ENCODE measurements at regions not wholly inside any gene's neighbourhood (a gene's known extent, or its start where the extent isn't known, plus 50 kb on each side); places are given as distances from the start of the nearest gene placed in this dataset.
"Not testable (repeated sequence)": the region's sequence is repeated elsewhere in the genome, so short reads cannot be mapped to it uniquely, and the experiment has no call there.

GRCh38 chr16:21487956-21488355 lies 111.4 kb upstream of the METTL9 start:
- not testable (repeated sequence) for DNase-seq (ENCODE audit: low spot score in 2 of 2); H3K4me3 ChIP-seq; H3K27ac ChIP-seq; H3K4me1 ChIP-seq; H3K36me3 ChIP-seq; H3K9me3 ChIP-seq; H3K27me3 ChIP-seq
- WGBS, 2 donors, result 72 to 89% methylated on average over 3 to 4 of the region's 4 CpGs

GRCh38 chr16:21499046-21499445 lies 100.3 kb upstream of the METTL9 start:
- H3K27me3 ChIP-seq; H3K4me3 ChIP-seq; H3K4me1 ChIP-seq; H3K27ac ChIP-seq; H3K9me3 ChIP-seq; DNase-seq (ENCODE audit: low spot score in 2 of 2); H3K36me3 ChIP-seq: not testable (repeated sequence)
- 94 to 100% methylated on average over 5 to 7 of the region's 9 CpGs for WGBS, 2 donors

DNA sequence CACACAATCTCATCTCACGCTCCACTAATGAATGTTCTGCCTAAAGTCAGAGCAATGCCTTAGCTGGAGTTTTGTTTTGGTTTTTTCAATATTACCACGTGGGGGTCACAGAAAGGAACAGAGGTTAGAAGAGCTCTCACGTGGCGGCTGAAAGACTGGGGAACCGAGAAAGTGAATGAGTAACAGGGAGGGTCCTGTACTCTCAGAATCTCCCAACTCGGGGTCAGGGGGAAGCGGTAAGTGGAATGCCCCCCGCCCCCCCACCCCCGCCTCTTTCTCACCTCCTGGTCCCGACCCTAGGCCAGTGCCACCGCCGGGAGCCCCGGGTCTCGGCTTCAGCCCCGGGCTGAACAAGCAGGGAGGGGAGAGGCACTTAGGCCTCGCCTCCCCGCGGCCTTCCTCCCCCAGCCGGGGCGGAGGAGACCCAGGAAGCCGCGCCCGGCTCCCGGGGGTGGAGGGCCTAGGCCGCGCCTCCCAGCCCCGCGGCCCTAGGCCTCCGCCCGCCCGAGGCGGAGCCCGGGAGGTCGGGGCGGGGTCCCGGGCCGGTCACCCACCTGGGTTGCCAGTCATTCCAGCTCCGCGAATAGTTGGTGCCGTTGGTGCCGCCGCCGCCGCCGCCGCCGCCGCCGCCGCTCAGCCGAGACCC lies 98.0 kb upstream of the METTL9 start:
- H3K4me3 ChIP-seq, result peak overlapping the region; percentile 52 to 100 (median 83)
- not testable (repeated sequence) for H3K27me3 ChIP-seq, H3K4me1 ChIP-seq, H3K36me3 ChIP-seq, H3K9me3 ChIP-seq
- H3K27ac ChIP-seq, result peak overlapping the region; percentile 62 to 97 (median 92)
- peak; percentile 4 to 16 for DNase-seq (ENCODE audit: low spot score in 2 of 2)
- WGBS, 2 donors, result 1% methylated on average over 34 to 39 of the region's 51 CpGs

DNA sequence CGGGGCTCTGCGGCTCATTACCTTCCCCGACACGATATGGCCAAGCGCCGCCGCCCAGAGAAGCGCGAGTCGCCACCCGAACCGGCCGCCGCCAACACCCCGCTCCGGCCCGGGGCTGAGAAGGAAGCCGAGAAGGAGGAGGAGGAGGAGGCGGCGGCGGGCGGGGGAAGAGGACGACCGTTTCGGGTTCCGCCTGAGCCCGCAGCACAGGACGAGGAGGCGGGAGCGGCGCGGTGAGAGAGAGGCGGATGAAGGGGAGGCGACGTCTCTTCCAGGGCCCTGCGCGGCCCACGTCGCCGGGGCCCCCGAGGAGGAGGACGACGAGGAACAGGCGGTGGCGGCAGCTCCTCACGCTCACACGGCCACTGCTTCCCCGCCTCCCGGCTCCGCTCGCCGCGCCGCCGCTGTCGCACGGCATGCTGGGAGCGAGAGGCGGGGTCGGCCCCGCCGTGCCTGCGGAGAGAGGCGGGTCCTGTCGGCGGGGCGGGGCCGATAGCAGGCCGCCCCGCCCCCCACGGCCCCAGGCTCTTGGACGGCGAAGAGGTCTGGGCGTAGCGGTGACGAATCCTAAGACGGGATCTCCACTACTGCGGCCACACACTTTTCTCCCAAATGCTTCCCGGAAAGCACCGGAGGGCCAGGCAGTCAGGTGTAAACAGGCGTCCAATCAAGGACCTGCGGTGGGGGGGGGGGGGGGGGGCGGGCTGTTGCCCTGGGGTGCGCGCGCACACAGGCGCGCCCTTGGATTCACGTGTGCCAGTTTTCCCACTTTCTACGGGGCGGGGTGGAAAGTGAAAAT lies 97.3 kb upstream of the METTL9 start:
- H3K4me3 ChIP-seq, result peak overlapping the region; percentile 52 to 100 (median 83)
- 1% methylated on average over 81 to 88 of the region's 91 CpGs for WGBS, 2 donors
- peak; percentile 85 to 92 for DNase-seq (ENCODE audit: low spot score in 2 of 2)
- H3K4me1 ChIP-seq, result peaks cover 0 to 9% (median 6%) of the 10 kb centered on the region in 4 donors
- H3K9me3 ChIP-seq, result no peaks in the 10 kb centered on the region
- no peaks in the 10 kb centered on the region for H3K36me3 ChIP-seq
- H3K27ac ChIP-seq, result peak overlapping the region; percentile 62 to 97 (median 92)
- TF ChIP-seq EP300 (IDR thresholded peaks at IDR 0.05) (peak in 1 of 2 donors; percentile 86), POLR2A (IDR thresholded peaks at IDR 0.05) (peak; percentile 82 to 86)
- TF ChIP-seq, protein P1, sequence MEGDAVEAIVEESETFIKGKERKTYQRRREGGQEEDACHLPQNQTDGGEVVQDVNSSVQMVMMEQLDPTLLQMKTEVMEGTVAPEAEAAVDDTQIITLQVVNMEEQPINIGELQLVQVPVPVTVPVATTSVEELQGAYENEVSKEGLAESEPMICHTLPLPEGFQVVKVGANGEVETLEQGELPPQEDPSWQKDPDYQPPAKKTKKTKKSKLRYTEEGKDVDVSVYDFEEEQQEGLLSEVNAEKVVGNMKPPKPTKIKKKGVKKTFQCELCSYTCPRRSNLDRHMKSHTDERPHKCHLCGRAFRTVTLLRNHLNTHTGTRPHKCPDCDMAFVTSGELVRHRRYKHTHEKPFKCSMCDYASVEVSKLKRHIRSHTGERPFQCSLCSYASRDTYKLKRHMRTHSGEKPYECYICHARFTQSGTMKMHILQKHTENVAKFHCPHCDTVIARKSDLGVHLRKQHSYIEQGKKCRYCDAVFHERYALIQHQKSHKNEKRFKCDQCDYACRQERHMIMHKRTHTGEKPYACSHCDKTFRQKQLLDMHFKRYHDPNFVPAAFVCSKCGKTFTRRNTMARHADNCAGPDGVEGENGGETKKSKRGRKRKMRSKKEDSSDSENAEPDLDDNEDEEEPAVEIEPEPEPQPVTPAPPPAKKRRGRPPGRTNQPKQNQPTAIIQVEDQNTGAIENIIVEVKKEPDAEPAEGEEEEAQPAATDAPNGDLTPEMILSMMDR (IDR thresholded peaks at IDR 0.05), result no peak
- no peaks in the 10 kb centered on the region for H3K27me3 ChIP-seq

DNA sequence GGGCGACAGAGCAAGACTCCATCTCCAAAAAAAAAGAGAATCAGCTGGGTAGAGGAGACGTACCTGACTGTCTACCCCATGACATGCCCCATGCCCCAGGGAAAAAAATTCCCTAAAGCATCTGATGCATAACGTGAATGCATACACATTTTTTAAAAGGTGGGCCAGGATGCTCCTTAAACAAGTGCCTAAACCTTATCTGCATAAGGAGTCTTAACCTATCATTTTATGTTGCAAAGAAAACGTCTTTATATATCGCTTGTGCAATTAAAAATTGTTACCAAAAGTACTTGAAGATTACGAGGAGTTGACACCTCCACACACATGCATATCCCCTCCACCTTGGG lies 95.8 kb upstream of the METTL9 start:
- H3K27me3 ChIP-seq; H3K4me3 ChIP-seq; DNase-seq (ENCODE audit: low spot score in 2 of 2); H3K9me3 ChIP-seq; H3K36me3 ChIP-seq: not testable (repeated sequence)
- Histone ChIP-seq H3K27ac (peak overlapping the region in 1 of 4 donors; percentile 94), H3K4me1 (peaks cover 0 to 23% (median 18%) of the 10 kb centered on the region in 4 donors)
- WGBS, 2 donors, result 85 to 90% methylated on average over 6 of the region's 6 CpGs

DNA sequence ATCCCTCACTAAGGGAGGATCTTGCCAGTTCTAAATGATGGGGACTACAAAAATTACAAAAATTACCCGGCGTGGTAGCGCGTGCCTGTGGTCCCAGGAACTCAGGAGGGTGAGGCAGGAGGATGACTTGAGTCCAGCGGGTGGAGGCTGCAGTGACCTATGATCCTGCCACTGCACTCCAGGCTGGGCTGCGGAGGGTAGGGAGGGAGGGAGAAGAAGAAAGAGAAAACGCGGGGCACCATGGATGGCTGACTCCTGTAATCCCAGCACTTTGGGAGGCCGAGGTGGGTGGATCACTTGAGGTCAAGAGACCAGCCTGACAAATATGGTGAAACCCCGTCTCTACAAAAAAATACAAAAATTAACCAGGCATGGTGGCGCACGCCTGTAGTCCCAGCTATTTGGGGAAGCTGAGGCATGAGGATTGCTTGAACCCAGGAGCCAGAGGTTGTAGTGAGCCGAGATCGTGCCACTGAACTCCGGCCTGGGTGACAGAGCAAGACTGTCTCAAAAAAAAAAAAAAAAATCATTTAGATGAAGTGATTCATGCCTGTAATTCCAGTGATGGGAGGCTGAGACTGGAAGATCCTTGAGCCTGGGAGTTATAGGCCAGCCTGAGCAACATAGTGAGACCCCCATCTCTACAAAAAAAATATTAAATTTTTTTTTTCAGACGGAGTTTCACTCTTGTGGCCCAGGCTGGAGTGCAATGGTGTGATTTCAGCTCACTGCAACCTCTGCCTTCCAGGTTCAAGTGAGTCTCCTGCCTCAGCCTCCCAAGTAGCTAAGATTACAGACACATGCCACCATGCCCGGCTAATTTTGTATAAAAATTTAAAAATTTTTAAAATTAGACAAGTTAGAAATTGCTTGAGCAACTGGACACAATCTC lies 95.2 kb upstream of the METTL9 start:
- peaks cover 0 to 30% (median 24%) of the 10 kb centered on the region in 4 donors for H3K4me1 ChIP-seq
- 87 to 90% methylated on average over 17 of the region's 17 CpGs for WGBS, 2 donors
- H3K27ac ChIP-seq, result not testable (repeated sequence)

GRCh38 chr16:21505751-21506520 lies 93.4 kb upstream of the METTL9 start:
- not testable (repeated sequence) for DNase-seq (ENCODE audit: low spot score in 2 of 2); H3K4me3 ChIP-seq; H3K9me3 ChIP-seq; H3K36me3 ChIP-seq; H3K27ac ChIP-seq; H3K27me3 ChIP-seq
- peaks cover 0 to 47% (median 39%) of the 10 kb centered on the region in 4 donors for H3K4me1 ChIP-seq
- 76 to 77% methylated on average over 6 of the region's 6 CpGs for whole genome bisulfite sequencing, 2 donors

More for the DNA sequence above, 95.2 kb upstream of the METTL9 start:
- not testable (repeated sequence) for H3K36me3 ChIP-seq; DNase-seq (ENCODE audit: low spot score in 2 of 2); H3K27me3 ChIP-seq; H3K9me3 ChIP-seq; H3K4me3 ChIP-seq

DNA sequence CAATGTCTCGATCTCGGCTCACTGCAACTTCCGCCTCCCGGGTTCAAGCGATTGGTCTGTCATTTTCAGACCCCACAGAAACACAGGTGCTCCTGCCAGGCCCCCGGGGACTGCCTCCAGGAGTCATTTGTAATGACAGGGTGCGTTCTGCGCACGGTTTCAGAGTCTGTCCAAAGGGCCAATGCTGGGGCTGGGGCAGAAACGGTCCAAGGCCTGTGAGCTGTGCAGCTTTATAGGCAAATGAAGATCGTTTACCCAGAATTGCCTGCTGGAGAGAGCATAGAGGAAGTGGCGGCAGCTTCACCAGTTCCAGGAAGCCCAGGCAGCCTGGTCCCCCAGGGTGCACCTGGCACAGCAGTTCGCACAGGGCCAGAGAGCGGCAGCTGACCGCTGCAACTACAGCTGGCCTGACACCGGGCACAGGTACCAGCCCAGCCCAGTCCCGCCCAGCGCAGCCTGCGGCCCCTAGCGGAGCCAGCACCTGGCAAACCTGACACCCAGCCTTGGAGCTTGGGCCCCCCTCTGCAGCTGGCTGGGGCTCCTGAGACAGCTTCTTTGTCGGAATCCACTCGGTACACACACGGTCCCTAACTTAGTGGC lies 92.4 kb upstream of the METTL9 start:
- H3K27me3 ChIP-seq; DNase-seq (ENCODE audit: low spot score in 2 of 2); H3K9me3 ChIP-seq; H3K36me3 ChIP-seq: not testable (repeated sequence)
- peak overlapping the region in 1 of 4 donors; percentile 14 for H3K4me3 ChIP-seq
- H3K4me1 ChIP-seq, result peaks cover 0 to 57% (median 48%) of the 10 kb centered on the region in 4 donors
- peak overlapping the region in 3 of 4 donors; percentile 52 to 80 (median 66) for H3K27ac ChIP-seq
- WGBS, 2 donors, result 69 to 77% methylated on average over 23 of the region's 23 CpGs

DNA sequence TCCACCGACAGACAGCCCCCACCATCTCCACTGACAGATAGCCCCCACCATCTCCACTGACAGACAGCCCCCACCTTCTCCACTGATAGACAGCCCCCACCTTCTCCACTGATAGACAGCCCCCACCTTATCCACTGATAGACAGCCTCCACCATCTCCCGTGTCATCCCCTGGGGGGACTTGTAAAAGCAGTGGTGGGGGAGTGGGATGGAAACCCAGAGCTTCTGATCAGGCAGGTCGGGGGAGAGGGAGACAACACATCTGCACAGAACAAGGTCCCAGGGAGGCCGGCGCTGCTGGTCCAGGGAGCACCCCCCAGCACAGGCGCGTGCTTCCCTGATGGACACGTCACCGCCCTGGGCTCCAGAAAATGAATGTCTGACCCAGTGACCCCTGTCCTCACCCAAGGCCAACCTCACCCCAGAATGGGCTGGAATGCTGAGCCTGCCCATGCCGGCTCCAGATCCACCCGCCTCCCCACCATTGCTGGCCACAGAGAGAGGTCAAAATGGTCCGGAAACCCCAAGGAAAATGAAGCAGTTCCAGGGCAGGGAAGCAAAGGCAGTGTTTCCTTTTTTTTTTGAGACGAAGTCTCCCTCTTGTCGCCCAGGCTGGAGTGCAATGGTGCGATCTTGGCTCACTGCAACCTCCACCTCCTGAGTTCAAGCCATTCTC lies 91.6 kb upstream of the METTL9 start:
- not testable (repeated sequence) for H3K36me3 ChIP-seq; H3K27me3 ChIP-seq; H3K4me3 ChIP-seq; H3K9me3 ChIP-seq; DNase-seq (ENCODE audit: low spot score in 2 of 2)
- Histone ChIP-seq H3K4me1 (peaks cover 0 to 63% (median 54%) of the 10 kb centered on the region in 4 donors), H3K27ac (peak overlapping the region in 3 of 4 donors; percentile 52 to 80 (median 66))
- 31 to 37% methylated on average over 15 of the region's 15 CpGs for WGBS, 2 donors

DNA sequence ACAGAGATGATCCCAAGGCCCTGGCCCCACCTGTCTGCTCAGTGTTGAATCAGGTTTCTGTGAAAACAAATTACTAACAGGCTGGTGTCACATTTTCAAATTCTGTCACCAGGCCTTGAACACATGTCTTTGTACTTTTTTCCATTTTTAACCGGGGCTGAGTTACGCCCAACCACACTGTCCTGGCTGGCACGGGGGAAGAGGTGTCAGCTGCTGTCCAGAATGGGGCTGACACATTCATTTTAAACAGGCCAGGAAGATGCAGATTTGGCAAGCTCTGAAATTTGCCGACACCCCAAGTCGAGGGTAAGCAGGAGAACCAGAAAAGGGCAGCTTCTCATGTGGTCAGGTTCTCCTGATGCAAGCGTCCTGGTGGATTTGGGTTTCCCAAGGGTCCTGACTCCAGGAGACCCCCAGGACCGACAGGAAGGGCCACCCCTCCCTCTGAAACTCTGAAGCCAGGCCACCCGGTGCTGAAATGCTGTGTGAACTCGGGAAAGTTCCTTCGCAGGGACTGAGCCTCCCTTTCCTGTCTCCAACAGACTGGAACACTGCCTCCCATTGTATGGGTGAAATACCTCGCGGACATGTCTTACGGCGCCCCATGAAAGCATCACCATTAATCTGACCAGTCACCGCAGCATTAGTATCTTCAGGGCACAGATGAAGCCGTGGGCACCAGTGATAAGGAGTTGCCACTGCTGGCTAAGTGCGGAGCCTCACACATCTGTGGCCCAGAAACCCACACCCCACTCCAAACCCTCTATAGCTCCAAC lies 90.5 kb upstream of the METTL9 start:
- H3K27me3 ChIP-seq; H3K4me3 ChIP-seq; DNase-seq (ENCODE audit: low spot score in 2 of 2); H3K9me3 ChIP-seq; H3K36me3 ChIP-seq: not testable (repeated sequence)
- Histone ChIP-seq H3K27ac (peak overlapping the region in 3 of 4 donors; percentile 52 to 80 (median 66)), H3K4me1 (peaks cover 0 to 74% (median 64%) of the 10 kb centered on the region in 4 donors)
- WGBS, 2 donors, result 51 to 57% methylated on average over 17 of the region's 17 CpGs

All from tibial nerve (tissue), 4 donors.